ENCODE measurements at regions not wholly inside any gene's neighbourhood (a gene's known extent, or its start where the extent isn't known, plus 50 kb on each side); places are given as distances from the start of the nearest gene placed in this dataset.

DNA sequence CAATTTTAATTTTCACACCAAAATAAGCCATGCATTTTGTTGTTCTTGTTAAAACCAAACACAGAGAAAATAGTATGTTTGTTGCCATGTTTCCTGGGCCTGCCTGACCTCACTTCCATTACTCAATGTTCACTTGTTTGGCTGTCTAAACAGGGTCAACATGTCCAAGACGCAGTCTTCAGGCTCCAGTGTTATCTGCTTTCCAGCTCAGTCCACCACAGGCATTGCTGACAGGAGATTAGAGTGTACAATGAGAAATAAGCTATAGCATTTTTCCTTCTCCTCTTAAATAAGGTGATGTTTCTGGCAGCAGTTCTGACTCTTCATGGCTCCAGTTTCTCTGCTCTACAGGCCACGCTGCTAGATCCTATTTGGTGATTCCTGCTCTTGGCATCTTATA, 1030.5 kb downstream of the KCNT2 start:
- H3K4me3 ChIP-seq (ENCODE audit: low read length in 3 of 3), result no peak overlapping the region
- no peaks in the 10 kb centered on the region for H3K27me3 ChIP-seq (ENCODE audit: control insufficient read depth in 3 of 3, insufficient read depth in 3 of 3, low read length in 3 of 3)
- H3K9ac ChIP-seq (ENCODE audit: low read depth in 1 of 3, low read length in 3 of 3), result no peak overlapping the region
- H3K4me1 ChIP-seq (ENCODE audit: control insufficient read depth in 3 of 3, insufficient read depth in 3 of 3, low read length in 3 of 3), result no peaks in the 10 kb centered on the region
- no peaks in the 10 kb centered on the region for H3K9me3 ChIP-seq (ENCODE audit: control insufficient read depth in 3 of 3, low read length in 3 of 3)
- no peak overlapping the region for H3K27ac ChIP-seq (ENCODE audit: low read depth, low read length)
- H3K36me3 ChIP-seq (ENCODE audit: control insufficient read depth in 3 of 3, insufficient read depth in 3 of 3, low read length in 3 of 3), result no peaks in the 10 kb centered on the region

DNA sequence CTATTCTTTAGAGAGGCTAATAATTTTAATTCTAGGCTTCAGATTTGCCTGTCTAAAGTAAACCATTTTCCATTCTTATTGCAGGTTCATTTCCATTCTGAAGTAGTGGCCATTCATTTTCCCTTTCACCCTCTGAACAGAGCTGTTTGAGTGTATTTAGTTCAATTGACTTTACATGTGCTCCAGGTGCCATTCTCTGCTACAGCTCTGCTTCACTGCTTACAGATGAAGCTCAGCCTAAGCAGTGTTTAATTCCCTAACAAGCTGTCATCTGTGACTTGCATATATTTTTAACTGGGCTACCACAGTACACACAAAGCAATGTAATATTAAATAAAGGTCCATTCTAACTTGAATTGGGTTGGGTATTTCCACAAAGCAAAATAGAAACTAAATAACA, 1031.6 kb downstream of the KCNT2 start:
- Histone ChIP-seq H3K4me1 (ENCODE audit: control insufficient read depth in 3 of 3, insufficient read depth in 3 of 3, low read length in 3 of 3) (no peaks in the 10 kb centered on the region), H3K9me3 (ENCODE audit: control insufficient read depth in 3 of 3, low read length in 3 of 3) (peaks cover 0 to 2% (median 0%) of the 10 kb centered on the region in 3 donors), H3K9ac (ENCODE audit: low read depth in 1 of 3, low read length in 3 of 3) (no peak overlapping the region), H3K4me3 (ENCODE audit: low read length in 3 of 3) (no peak overlapping the region), H3K27ac (ENCODE audit: low read depth, low read length) (no peak overlapping the region), H3K36me3 (ENCODE audit: control insufficient read depth in 3 of 3, insufficient read depth in 3 of 3, low read length in 3 of 3) (no peaks in the 10 kb centered on the region), H3K27me3 (ENCODE audit: control insufficient read depth in 3 of 3, insufficient read depth in 3 of 3, low read length in 3 of 3) (no peaks in the 10 kb centered on the region)

DNA sequence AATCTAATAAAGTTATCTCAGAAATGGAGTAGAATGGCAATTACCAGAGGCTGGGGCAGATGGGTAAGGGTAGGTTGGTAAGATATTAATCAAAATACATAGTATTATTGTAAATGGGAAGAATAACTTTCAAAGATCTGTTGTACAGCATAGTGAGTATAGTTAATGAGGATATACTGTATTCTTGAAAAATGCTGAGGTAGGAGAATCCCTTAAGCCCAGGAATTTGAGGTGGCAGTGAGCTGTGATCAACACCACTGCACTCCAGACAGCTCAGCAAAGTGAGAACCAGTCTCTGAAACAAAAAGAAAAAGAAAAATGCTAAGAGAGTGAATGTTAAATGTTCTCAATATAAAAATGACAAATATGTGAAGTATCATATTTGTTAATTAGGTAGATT, 1033.7 kb downstream of the KCNT2 start:
- H3K27me3 ChIP-seq (ENCODE audit: control insufficient read depth in 3 of 3, insufficient read depth in 3 of 3, low read length in 3 of 3), result no peaks in the 10 kb centered on the region
- no peaks in the 10 kb centered on the region for H3K36me3 ChIP-seq (ENCODE audit: control insufficient read depth in 3 of 3, insufficient read depth in 3 of 3, low read length in 3 of 3)
- H3K27ac ChIP-seq (ENCODE audit: low read depth, low read length), result no peak overlapping the region
- no peak overlapping the region for H3K4me3 ChIP-seq (ENCODE audit: low read length in 3 of 3)
- H3K4me1 ChIP-seq (ENCODE audit: control insufficient read depth in 3 of 3, insufficient read depth in 3 of 3, low read length in 3 of 3), result no peaks in the 10 kb centered on the region
- H3K9ac ChIP-seq (ENCODE audit: low read depth in 1 of 3, low read length in 3 of 3), result no peak overlapping the region
- peaks cover 0 to 2% (median 0%) of the 10 kb centered on the region in 3 donors for H3K9me3 ChIP-seq (ENCODE audit: control insufficient read depth in 3 of 3, low read length in 3 of 3)

DNA sequence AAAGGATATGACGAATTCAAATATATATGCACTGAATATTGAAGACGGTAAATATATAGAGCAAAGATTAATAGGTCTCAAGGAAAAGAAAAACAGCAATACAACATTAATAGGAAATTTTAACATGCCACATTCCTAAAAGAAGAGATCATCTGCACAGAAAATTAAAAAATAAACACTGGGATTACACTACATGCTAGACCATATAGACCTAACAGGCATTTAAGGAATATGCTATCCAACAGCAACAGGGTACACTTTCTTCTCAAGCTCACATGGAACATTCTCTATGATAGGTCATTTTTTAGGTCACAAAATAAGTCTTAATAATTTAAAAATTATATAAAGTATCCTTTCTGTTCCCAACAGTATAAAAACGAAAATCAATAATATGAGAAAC, 1038.3 kb downstream of the KCNT2 start:
- H3K27me3 ChIP-seq (ENCODE audit: control insufficient read depth in 3 of 3, insufficient read depth in 3 of 3, low read length in 3 of 3), result no peaks in the 10 kb centered on the region
- H3K4me1 ChIP-seq (ENCODE audit: control insufficient read depth in 3 of 3, insufficient read depth in 3 of 3, low read length in 3 of 3), result no peaks in the 10 kb centered on the region
- peaks cover 0 to 2% (median 0%) of the 10 kb centered on the region in 3 donors for H3K9me3 ChIP-seq (ENCODE audit: control insufficient read depth in 3 of 3, low read length in 3 of 3)
- no peak overlapping the region for H3K9ac ChIP-seq (ENCODE audit: low read depth in 1 of 3, low read length in 3 of 3)
- H3K4me3 ChIP-seq (ENCODE audit: low read length in 3 of 3), result no peak overlapping the region
- H3K27ac ChIP-seq (ENCODE audit: low read depth, low read length), result no peak overlapping the region
- no peaks in the 10 kb centered on the region for H3K36me3 ChIP-seq (ENCODE audit: control insufficient read depth in 3 of 3, insufficient read depth in 3 of 3, low read length in 3 of 3)

DNA sequence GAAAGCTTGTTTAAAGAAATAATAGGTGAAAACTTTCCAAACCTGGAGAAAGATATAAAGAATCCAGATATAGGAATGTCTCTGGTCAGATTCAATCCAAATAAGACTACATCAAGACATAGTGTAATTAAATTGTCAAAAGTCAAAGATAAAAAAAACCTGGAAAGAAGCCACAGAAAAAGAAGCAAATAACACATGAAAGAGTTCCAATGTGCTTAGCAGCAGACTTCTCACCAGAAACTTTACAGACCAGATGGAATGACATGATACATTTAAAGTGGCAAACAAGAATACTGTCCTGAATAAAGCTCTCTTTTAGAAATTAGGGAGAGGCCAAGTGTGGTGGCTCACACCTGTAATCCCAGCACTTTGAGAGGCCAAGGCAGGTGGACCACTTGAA, 1039.9 kb downstream of the KCNT2 start:
- Histone ChIP-seq H3K36me3 (ENCODE audit: control insufficient read depth in 3 of 3, insufficient read depth in 3 of 3, low read length in 3 of 3) (no peaks in the 10 kb centered on the region), H3K27ac (ENCODE audit: low read depth, low read length) (no peak overlapping the region), H3K9ac (ENCODE audit: low read depth in 1 of 3, low read length in 3 of 3) (no peak overlapping the region), H3K27me3 (ENCODE audit: control insufficient read depth in 3 of 3, insufficient read depth in 3 of 3, low read length in 3 of 3) (no peaks in the 10 kb centered on the region), H3K4me3 (ENCODE audit: low read length in 3 of 3) (no peak overlapping the region), H3K4me1 (ENCODE audit: control insufficient read depth in 3 of 3, insufficient read depth in 3 of 3, low read length in 3 of 3) (no peaks in the 10 kb centered on the region), H3K9me3 (ENCODE audit: control insufficient read depth in 3 of 3, low read length in 3 of 3) (peaks cover 0 to 2% (median 0%) of the 10 kb centered on the region in 3 donors)

DNA sequence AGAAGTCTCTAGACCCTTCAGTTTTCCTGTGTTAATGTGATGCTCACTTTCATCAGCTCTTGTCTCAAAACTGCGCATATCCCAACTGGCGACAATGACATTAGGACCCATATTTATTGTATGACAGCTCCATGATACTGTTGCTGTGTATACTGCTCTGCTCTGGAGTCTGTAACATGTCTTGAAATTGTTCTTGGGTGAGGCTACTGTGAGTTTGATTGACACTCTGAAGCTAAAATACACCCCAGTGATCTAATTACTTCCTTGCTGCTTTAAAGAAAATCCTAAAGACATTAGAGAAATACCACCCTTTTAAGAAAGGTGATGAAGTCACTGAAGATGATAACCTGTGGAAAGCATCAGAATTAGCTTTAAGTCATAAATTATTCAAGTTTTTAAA, 1046.2 kb downstream of the KCNT2 start:
- no peaks in the 10 kb centered on the region for H3K4me1 ChIP-seq (ENCODE audit: control insufficient read depth in 3 of 3, insufficient read depth in 3 of 3, low read length in 3 of 3)
- H3K27ac ChIP-seq (ENCODE audit: low read depth, low read length), result no peak overlapping the region
- H3K4me3 ChIP-seq (ENCODE audit: low read length in 3 of 3), result no peak overlapping the region
- no peaks in the 10 kb centered on the region for H3K9me3 ChIP-seq (ENCODE audit: control insufficient read depth in 3 of 3, low read length in 3 of 3)
- no peak overlapping the region for H3K9ac ChIP-seq (ENCODE audit: low read depth in 1 of 3, low read length in 3 of 3)
- no peaks in the 10 kb centered on the region for H3K36me3 ChIP-seq (ENCODE audit: control insufficient read depth in 3 of 3, insufficient read depth in 3 of 3, low read length in 3 of 3)
- H3K27me3 ChIP-seq (ENCODE audit: control insufficient read depth in 3 of 3, insufficient read depth in 3 of 3, low read length in 3 of 3), result no peaks in the 10 kb centered on the region

DNA sequence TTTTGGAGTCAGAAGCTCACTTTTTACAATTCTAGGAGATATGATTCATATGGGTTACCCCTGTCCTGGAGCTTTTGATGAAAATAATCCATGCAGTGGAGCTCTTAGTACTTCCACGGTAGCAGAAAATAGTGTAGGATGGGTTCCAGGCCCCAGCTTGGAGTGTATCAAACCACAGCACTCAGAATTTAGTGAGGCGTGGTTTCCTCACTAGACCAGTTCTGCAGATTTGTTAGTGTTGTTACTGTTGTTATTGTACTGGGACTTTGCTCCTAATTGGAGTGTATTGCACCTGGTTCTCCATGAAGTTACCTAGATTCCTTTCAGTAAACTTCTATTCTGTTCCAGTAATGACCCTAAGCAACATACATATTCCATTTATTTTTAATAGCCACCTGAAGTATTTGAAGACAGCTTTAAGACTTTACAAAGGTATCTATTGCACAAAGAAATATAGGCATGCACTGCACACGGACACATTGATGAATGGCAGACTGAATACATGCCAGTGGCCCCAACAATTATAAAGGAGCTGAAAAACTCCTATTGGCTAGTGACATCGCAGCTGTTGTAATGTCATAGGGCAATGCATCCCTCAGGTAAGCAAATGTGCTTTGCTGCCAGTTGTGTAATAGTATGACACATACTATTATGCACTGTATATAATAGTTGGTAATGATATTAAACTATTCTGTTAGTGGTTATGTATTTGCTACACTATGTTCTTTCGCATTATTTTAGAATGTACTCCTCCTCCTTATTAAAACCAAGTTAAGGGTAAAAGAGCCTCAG, 1058.0 kb downstream of the KCNT2 start:
- H3K9me3 ChIP-seq (ENCODE audit: control insufficient read depth in 3 of 3, low read length in 3 of 3), result no peaks in the 10 kb centered on the region
- no peak overlapping the region for H3K9ac ChIP-seq (ENCODE audit: low read depth in 1 of 3, low read length in 3 of 3)
- no peaks in the 10 kb centered on the region for H3K36me3 ChIP-seq (ENCODE audit: control insufficient read depth in 3 of 3, insufficient read depth in 3 of 3, low read length in 3 of 3)
- no peaks in the 10 kb centered on the region for H3K4me1 ChIP-seq (ENCODE audit: control insufficient read depth in 3 of 3, insufficient read depth in 3 of 3, low read length in 3 of 3)
- H3K27me3 ChIP-seq (ENCODE audit: control insufficient read depth in 3 of 3, insufficient read depth in 3 of 3, low read length in 3 of 3), result no peaks in the 10 kb centered on the region
- no peak overlapping the region for H3K4me3 ChIP-seq (ENCODE audit: low read length in 3 of 3)
- H3K27ac ChIP-seq (ENCODE audit: low read depth, low read length), result no peak overlapping the region

DNA sequence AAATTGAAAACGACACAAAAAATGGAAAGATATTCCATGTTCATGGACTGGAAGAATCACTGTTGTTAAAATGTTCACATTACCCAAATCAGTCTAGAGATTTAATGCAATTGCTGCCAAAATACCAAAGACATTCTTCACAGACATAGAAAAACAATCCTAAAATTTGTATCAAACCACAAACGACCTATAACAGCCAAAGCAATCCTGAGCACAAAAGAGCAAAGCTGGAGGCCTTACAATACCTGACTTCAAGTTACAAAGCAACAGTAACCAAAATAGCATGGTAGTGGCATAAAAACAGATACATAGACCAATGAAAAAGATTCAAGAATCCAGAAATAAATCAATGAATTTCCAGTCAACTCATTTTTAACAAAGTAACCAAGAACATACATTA, 1077.3 kb downstream of the KCNT2 start:
- Histone ChIP-seq H3K27ac (ENCODE audit: low read depth, low read length) (no peak overlapping the region), H3K36me3 (ENCODE audit: control insufficient read depth in 3 of 3, insufficient read depth in 3 of 3, low read length in 3 of 3) (no peaks in the 10 kb centered on the region), H3K4me3 (ENCODE audit: low read length in 3 of 3) (no peak overlapping the region), H3K9me3 (ENCODE audit: control insufficient read depth in 3 of 3, low read length in 3 of 3) (no peaks in the 10 kb centered on the region), H3K9ac (ENCODE audit: low read depth in 1 of 3, low read length in 3 of 3) (no peak overlapping the region), H3K27me3 (ENCODE audit: control insufficient read depth in 3 of 3, insufficient read depth in 3 of 3, low read length in 3 of 3) (no peaks in the 10 kb centered on the region), H3K4me1 (ENCODE audit: control insufficient read depth in 3 of 3, insufficient read depth in 3 of 3, low read length in 3 of 3) (no peaks in the 10 kb centered on the region)

DNA sequence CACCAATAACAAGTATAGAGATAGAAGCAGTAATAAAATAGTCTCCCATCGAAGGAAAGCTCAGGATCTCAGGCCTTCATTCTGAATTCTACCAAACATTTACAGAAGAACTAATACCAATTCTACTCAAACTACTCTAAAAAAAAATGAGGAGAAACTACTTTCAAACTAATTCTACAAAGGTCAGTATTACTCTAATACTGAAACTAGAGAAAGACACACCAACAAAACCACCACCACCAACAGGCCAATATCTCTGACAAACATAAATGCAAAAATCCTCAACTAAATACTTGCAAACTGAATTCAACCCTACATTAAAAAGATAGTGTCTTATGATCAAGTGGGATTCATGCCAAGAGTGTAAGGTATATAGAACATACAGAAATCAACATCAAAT, 1078.4 kb downstream of the KCNT2 start:
- Histone ChIP-seq H3K4me1 (ENCODE audit: control insufficient read depth in 3 of 3, insufficient read depth in 3 of 3, low read length in 3 of 3) (no peaks in the 10 kb centered on the region), H3K27ac (ENCODE audit: low read depth, low read length) (no peak overlapping the region), H3K9ac (ENCODE audit: low read depth in 1 of 3, low read length in 3 of 3) (no peak overlapping the region)

DNA sequence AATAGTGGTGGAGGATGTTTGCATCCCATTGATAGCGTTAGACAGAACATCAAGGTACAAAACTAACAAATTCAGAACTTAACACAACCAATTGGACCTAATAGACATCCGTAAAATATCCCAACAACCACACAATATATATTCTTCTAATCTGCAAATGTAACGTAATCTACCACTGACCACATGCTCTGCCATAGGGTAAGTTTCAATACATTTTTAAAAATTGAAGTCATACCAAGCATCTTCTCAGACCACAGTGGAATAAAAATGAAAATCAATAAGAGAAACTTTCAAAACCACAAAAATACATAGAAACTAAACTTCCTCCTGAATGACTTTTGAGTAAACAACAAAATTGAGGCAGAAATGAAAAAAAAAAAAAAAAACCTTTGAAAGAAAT, 1087.5 kb downstream of the KCNT2 start:
- Histone ChIP-seq H3K27me3 (ENCODE audit: control insufficient read depth in 3 of 3, insufficient read depth in 3 of 3, low read length in 3 of 3) (no peaks in the 10 kb centered on the region), H3K4me1 (ENCODE audit: control insufficient read depth in 3 of 3, insufficient read depth in 3 of 3, low read length in 3 of 3) (no peaks in the 10 kb centered on the region), H3K27ac (ENCODE audit: low read depth, low read length) (no peak overlapping the region), H3K9ac (ENCODE audit: low read depth in 1 of 3, low read length in 3 of 3) (no peak overlapping the region), H3K36me3 (ENCODE audit: control insufficient read depth in 3 of 3, insufficient read depth in 3 of 3, low read length in 3 of 3) (no peaks in the 10 kb centered on the region), H3K9me3 (ENCODE audit: control insufficient read depth in 3 of 3, low read length in 3 of 3) (no peaks in the 10 kb centered on the region), H3K4me3 (ENCODE audit: low read length in 3 of 3) (no peak overlapping the region)

More for the DNA sequence above, 1078.4 kb downstream of the KCNT2 start:
- H3K9me3 ChIP-seq (ENCODE audit: control insufficient read depth in 3 of 3, low read length in 3 of 3), result no peaks in the 10 kb centered on the region
- H3K27me3 ChIP-seq (ENCODE audit: control insufficient read depth in 3 of 3, insufficient read depth in 3 of 3, low read length in 3 of 3), result no peaks in the 10 kb centered on the region
- no peaks in the 10 kb centered on the region for H3K36me3 ChIP-seq (ENCODE audit: control insufficient read depth in 3 of 3, insufficient read depth in 3 of 3, low read length in 3 of 3)
- H3K4me3 ChIP-seq (ENCODE audit: low read length in 3 of 3), result no peak overlapping the region
